Hepatocyte (in vitro differentiated cells): ENCODE measurements at regions not wholly inside any gene's neighbourhood (a gene's known extent, or its start where the extent isn't known, plus 50 kb on each side); places are given as distances from the start of the nearest gene placed in this dataset.

Experiments
- DNase-seq: peaks from one replicate; pipeline ENCODE4 v3.0.0-alpha.2; 2016; ENCODE audit warnings: low spot score
- H2AFZ ChIP-seq: fragments of 200-600 bp; sonication (generic); 2 replicates; pipeline ENCODE4 v1.6.0; 2016; ENCODE audit warnings: antibody characterized with exemption, mild to moderate bottlenecking
- H3K27ac ChIP-seq: fragments of 200-600 bp; sonication (generic); 2 replicates; pipeline ENCODE4 v1.5.1; 2016; ENCODE audit warnings: mild to moderate bottlenecking
- H3K27me3 ChIP-seq: fragments of 200-600 bp; sonication (generic); 2 replicates; pipeline ENCODE4 v1.6.1; 2016
- H3K36me3 ChIP-seq: fragments of 200-600 bp; sonication (generic); replicated peaks from 2 replicates; pipeline ENCODE4 v1.5.1; 2016; ENCODE audit warnings: low read depth; ENCODE audit not compliant: insufficient read depth
- H3K4me1 ChIP-seq: fragments of 200-600 bp; sonication (generic); 2 replicates; pipeline ENCODE4 v1.5.1; 2016; ENCODE audit warnings: mild to moderate bottlenecking, moderate library complexity; ENCODE audit not compliant: insufficient read depth
- H3K4me2 ChIP-seq: fragments of 200-600 bp; sonication (generic); 2 replicates; pipeline ENCODE4 v1.6.0; 2016
- H3K4me3 ChIP-seq: fragments of 200-600 bp; sonication (generic); 2 replicates; pipeline ENCODE4 v1.5.1; 2016; ENCODE audit warnings: mild to moderate bottlenecking
- H3K79me2 ChIP-seq: fragments of 200-600 bp; sonication (generic); 2 replicates; pipeline ENCODE4 v1.6.0; 2017; ENCODE audit warnings: mild to moderate bottlenecking
- H3K9me2 ChIP-seq: fragments of 200-600 bp; sonication (generic); replicated peaks from 2 replicates; pipeline ENCODE4 v1.6.0; 2017; ENCODE audit warnings: mild to moderate bottlenecking; ENCODE audit not compliant: insufficient read depth
- H3K9me3 ChIP-seq: fragments of 200-600 bp; sonication (generic); 2 replicates; pipeline ENCODE4 v1.5.1; 2016; ENCODE audit warnings: low read depth, mild to moderate bottlenecking
- H4K20me1 ChIP-seq: fragments of 200-600 bp; sonication (generic); 2 replicates; pipeline ENCODE4 v1.6.0; 2016; ENCODE audit warnings: mild to moderate bottlenecking; ENCODE audit not compliant: insufficient read depth, poor library complexity, severe bottlenecking
- CTCF ChIP-seq: fragments of 200-600 bp; sonication (generic); IDR thresholded peaks from 2 replicates; pipeline ENCODE4 v1.5.1; 2016; ENCODE audit warnings: antibody characterized with exemption, mild to moderate bottlenecking; ENCODE audit not compliant: poor library complexity
- EZH2 ChIP-seq: fragments of 200-600 bp; sonication (generic); IDR thresholded peaks from 2 replicates; pipeline ENCODE4 v1.6.1; 2016; ENCODE audit warnings: antibody characterized with exemption, mild to moderate bottlenecking, borderline replicate concordance
- EZH2phosphoT487 ChIP-seq: fragments of 200-600 bp; sonication (generic); IDR thresholded peaks from one replicate; pipeline ENCODE4 v1.6.1; 2018; ENCODE audit warnings: antibody characterized with exemption, mild to moderate bottlenecking, low read depth, moderate library complexity; ENCODE audit not compliant: unreplicated experiment, severe bottlenecking
- WGBS: methylation state at CpG from one replicate; pipeline ENCODE4 v1.1.6; 2016; ENCODE audit warnings: low lambda C conversion rate; ENCODE audit errors: missing lambda C conversion rate; 5-methylcytosine and 5-hydroxymethylcytosine counted together

GRCh38 chr2:30310371-30310770, 79.0 kb downstream of the LBH start:
- WGBS = 87% methylated on average over 5 of the region's 5 CpGs

GRCh38 chr2:30310955-30311354, 79.6 kb downstream of the LBH start:
- WGBS = 80% methylated on average over 5 of the region's 5 CpGs
- H3K36me3 ChIP-seq = no peaks in the 10 kb centered on the region
- TF ChIP-seq CTCF (no peak), EZH2phosphoT487 (no peak), EZH2 (no peak)
- H4K20me1 ChIP-seq = no peaks in the 10 kb centered on the region
- H3K4me3 ChIP-seq = no peak overlapping the region
- H3K79me2 ChIP-seq = no peaks in the 10 kb centered on the region
- DNase-seq = no peak
- H3K4me2 ChIP-seq = no peak overlapping the region
- H3K27me3 ChIP-seq = no peaks in the 10 kb centered on the region
- H3K4me1 ChIP-seq = no peaks in the 10 kb centered on the region
- no peaks in the 10 kb centered on the region for H3K9me3 ChIP-seq
- no peak overlapping the region for H3K27ac ChIP-seq
- H3K9me2 ChIP-seq = no peaks in the 10 kb centered on the region
- H2AFZ ChIP-seq = no peak overlapping the region

More at GRCh38 chr2:30310371-30310770, 79.0 kb downstream of the LBH start:
- Histone ChIP-seq H2AFZ (no peak overlapping the region), H3K9me2 (no peaks in the 10 kb centered on the region), H3K27me3 (no peaks in the 10 kb centered on the region), H3K4me1 (no peaks in the 10 kb centered on the region), H3K36me3 (no peaks in the 10 kb centered on the region), H3K4me3 (no peak overlapping the region), H3K4me2 (no peak overlapping the region), H3K79me2 (no peaks in the 10 kb centered on the region), H4K20me1 (no peaks in the 10 kb centered on the region), H3K27ac (no peak overlapping the region), H3K9me3 (no peaks in the 10 kb centered on the region)
- no peak for DNase-seq
- TF ChIP-seq CTCF = no peak
- no peak for TF ChIP-seq EZH2
- TF ChIP-seq EZH2phosphoT487 = no peak

GRCh38 chr2:30311711-30312110, 80.4 kb downstream of the LBH start:
- Histone ChIP-seq H4K20me1 (no peaks in the 10 kb centered on the region), H3K4me2 (no peak overlapping the region), H3K4me1 (no peaks in the 10 kb centered on the region), H3K9me2 (no peaks in the 10 kb centered on the region), H3K4me3 (no peak overlapping the region), H3K79me2 (no peaks in the 10 kb centered on the region), H3K9me3 (no peaks in the 10 kb centered on the region), H3K36me3 (no peaks in the 10 kb centered on the region), H2AFZ (no peak overlapping the region), H3K27me3 (no peaks in the 10 kb centered on the region), H3K27ac (no peak overlapping the region)
- 87% methylated on average over 2 of the region's 2 CpGs for WGBS
- DNase-seq = no peak
- TF ChIP-seq EZH2phosphoT487 (no peak), CTCF (no peak), EZH2 (no peak)

GRCh38 chr2:30312916-30313315, 81.6 kb downstream of the LBH start:
- Histone ChIP-seq H3K4me2 (no peak overlapping the region), H3K4me1 (no peaks in the 10 kb centered on the region), H3K27me3 (no peaks in the 10 kb centered on the region), H3K27ac (no peak overlapping the region), H3K4me3 (no peak overlapping the region), H3K36me3 (no peaks in the 10 kb centered on the region), H3K79me2 (no peaks in the 10 kb centered on the region), H2AFZ (no peak overlapping the region), H3K9me2 (no peaks in the 10 kb centered on the region), H4K20me1 (no peaks in the 10 kb centered on the region), H3K9me3 (no peaks in the 10 kb centered on the region)
- TF ChIP-seq EZH2phosphoT487 = no peak
- TF ChIP-seq CTCF = no peak
- no peak for TF ChIP-seq EZH2
- DNase-seq = no peak
- WGBS = 94% methylated on average over 1 of the region's 1 CpG
